Thyroid gland (tissue), 4 donors: ENCODE measurements at regions not wholly inside any gene's neighbourhood (a gene's known extent, or its start where the extent isn't known, plus 50 kb on each side); places are given as distances from the start of the nearest gene placed in this dataset.

ENCODE experiments used
- CTCF ChIP-seq, 6 experiments: fragments of 200-600 bp in 3 of 6; fragments of 450-650 bp in 3 of 6; sonication (generic) in 3 of 6; IDR thresholded peaks; one replicate each; pipeline ENCODE4 v1.5.1; 2016 to 2019; ENCODE audit warnings: antibody characterized with exemption in 6 of 6, mild to moderate bottlenecking in 2 of 6, inconsistent platforms in 1 of 6, moderate library complexity in 1 of 6
- POLR2A ChIP-seq, 2 donors: fragments of 450-650 bp; IDR thresholded peaks; one replicate each; pipeline ENCODE4 v1.6.1; 2017; ENCODE audit warnings: antibody characterized with exemption in 2 of 2, mild to moderate bottlenecking in 2 of 2, moderate library complexity in 1 of 2

- TF ChIP-seq POLR2A (IDR thresholded peaks at IDR 0.05) (no peak), CTCF (IDR thresholded peaks at IDR 0.05) (no peak)
Measured at GRCh38 chr6:145271577-145271976, 463.7 kb downstream of the EPM2A start.
